Anterior cingulate cortex (tissue), 58 donors: ENCODE measurements at regions not wholly inside any gene's neighbourhood (a gene's known extent, or its start where the extent isn't known, plus 50 kb on each side); places are given as distances from the start of the nearest gene placed in this dataset.

Experiments
- DNase-seq, 58 donors: peaks; one replicate each; lab custom pipeline; 2025; lab: John Stamatoyannopoulos, UW

- DNase-seq, result no peak
These were observed 101.5 kb upstream of the GPC1 start for GRCh38 chr2:240333985-240334384.

DNA sequence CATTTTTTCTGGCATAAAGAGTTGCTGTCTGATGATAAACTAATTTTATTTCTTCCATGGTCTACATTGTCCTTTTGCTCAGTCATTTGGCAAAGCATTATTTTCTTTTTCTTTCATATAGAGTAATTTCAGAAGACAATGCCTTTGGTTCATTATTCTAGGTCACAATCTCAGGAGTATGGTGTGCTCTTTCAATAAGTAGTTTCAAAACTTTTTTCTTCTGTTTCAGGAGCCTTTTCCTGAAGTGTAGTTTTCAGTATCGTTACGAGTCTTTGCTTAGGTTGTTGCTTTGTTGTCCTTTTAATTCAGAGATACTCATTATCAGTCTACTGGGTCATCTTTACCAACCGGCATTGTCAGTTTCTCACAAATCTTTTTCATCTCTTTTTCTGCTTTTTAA, 100.4 kb upstream of the GPC1 start:
- no peak for DNase-seq

DNA sequence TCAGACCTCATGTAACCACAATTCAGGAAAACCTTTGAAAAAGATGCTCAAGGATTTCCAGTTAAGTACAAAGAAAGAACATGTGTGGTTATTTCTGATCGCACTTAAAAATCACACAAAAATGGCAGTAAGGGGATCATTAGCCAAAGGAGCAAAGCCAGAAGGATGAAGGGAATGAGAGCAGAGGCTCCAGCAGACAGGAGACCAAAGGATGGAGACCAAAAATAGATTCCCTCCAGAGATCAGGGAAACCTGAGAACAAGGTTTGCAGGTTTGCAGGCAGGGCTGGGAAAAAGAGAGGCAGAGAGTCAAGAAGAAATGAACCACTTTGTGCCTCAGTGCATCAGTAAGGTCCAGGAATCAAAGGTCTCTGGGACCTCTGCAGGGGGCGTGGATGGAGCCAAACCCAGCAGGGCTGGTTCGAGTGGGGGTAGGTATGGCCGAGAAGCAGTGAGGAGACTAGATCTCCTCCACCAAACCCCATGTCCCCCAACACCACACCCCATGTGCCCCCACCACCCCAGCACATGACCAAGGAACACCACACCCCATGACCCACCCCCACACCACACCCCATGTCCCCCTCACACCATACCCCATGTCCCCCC, 98.5 kb upstream of the GPC1 start:
- DNase-seq, result no peak

DNA sequence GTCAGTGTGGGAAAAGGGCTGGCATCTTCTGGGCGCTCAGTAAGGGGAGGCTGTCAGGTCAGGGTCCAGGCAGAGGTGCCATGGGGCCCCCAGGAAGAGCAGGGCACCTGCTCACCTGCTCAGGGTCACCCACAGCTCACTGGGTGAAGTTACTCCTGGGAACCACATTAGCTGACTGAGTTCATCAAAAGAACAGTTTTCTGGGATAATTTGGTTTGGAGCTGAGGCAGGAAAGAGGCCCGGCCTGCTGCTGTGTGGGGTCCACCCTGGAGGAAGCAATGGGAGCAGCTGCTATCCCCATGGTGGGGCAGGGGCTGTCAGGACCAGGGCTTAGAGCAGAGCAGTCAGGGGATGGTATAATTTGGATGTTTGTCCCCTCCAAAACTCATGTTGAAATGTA, 97.2 kb upstream of the GPC1 start:
- DNase-seq, result no peak

DNA sequence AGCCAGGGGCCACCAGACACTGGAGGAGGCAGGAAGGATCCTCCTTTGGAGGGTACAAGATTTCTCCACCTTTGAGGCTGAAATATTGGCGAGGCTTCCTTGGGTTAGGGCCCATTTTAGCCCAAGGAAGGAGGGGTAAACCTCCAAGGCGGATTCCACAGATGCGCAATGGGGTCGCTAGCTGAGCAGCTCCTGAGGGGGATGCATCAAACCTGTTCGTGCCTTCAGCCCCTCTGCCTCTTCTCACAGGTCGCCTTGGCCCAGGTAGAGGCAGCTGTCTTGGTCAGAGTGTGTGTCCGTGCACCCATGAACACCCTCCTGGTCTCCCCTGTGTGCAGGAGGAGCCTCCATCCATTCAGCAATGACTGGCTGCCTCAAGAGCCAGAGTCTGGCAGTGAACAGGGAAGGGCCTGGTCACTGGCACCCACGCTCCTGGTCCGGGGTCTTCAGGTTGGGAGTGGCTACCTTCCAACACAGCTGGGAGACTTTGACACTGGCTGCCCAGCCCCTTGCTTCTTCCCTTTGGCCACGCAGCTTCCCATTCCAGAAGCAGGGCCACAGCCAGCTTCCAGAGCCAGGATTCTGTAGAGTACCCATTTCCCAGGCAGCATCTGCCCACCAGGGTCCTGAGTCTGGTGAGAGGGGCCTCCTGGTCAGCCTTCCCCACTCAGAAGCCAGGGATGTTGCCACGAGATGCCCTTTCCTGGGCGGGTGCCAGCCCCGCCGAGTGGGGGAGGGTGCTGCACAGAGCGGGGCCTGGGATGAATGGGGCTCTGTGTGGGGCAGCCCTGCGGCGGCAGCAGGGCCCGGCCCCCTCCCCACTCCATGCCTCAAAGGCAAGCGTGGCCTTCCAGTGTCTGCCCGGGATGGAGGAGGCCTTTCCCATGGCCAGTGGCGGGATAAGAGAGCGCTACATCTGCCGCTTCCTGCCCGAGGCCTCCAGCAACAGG, 95.8 kb upstream of the GPC1 start:
- peak in 51 of 58 donors; percentile 23 to 90 (median 69) for DNase-seq

DNA sequence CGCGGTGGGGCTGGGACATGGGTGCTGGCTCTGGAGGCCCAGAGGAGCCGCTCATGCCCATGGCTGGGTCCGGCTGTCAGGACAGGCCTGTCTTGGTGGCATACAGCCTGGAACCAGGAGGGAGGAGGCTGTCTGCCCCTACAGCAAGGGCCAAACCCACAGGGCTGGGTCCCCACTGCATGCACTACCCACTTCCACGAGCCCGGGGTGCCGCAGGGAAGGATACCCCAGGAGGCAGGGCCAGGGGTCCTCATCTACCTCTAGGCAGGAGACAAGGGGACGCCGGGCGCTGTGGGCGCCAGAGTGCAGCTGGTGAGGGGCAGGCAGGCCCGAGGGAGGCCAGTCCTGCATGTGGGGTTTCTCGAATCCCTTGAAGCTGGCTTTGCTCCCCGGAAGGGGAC, 95.1 kb upstream of the GPC1 start:
- DNase-seq, result no peak

- no peak for DNase-seq
These were observed 94.4 kb upstream of the GPC1 start for GRCh38 chr2:240341064-240341463.

GRCh38 chr2:240343548-240343947, 91.9 kb upstream of the GPC1 start:
- DNase-seq, result no peak

GRCh38 chr2:240344904-240345303, 90.6 kb upstream of the GPC1 start:
- no peak for DNase-seq

GRCh38 chr2:240346015-240346752, 89.3 kb upstream of the GPC1 start:
- no peak for DNase-seq

- no peak for DNase-seq
These were observed 88.6 kb upstream of the GPC1 start for GRCh38 chr2:240346753-240347372.

- DNase-seq, result no peak
These were observed 88.0 kb upstream of the GPC1 start for GRCh38 chr2:240347373-240347940.

GRCh38 chr2:240347949-240348500, 87.4 kb upstream of the GPC1 start:
- no peak for DNase-seq

- no peak for DNase-seq
These were observed 86.9 kb upstream of the GPC1 start for GRCh38 chr2:240348522-240348921.

- DNase-seq, result no peak
These were observed 86.1 kb upstream of the GPC1 start for GRCh38 chr2:240349133-240350005.

DNA sequence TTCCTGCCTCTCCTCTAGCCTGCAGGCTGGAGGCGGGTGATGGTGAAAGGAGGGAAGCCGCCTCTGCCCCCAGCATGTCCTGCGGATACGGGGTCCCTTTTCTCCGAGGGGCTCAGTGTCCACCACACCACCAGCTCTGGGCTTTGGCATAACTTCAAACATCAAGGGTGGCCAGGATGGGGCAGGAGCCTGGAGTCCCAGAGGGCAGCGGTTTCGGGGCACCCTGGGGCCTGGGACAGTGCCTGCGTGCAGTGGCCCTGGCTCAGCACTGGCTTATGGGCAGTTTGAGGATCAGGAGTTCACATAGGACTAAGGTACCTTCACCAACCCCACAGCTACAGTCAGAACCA, 85.5 kb upstream of the GPC1 start:
- DNase-seq, result no peak

- no peak for DNase-seq
These were observed 84.8 kb upstream of the GPC1 start for GRCh38 chr2:240350696-240351087.

- no peak for DNase-seq
These were observed 84.2 kb upstream of the GPC1 start for GRCh38 chr2:240351088-240351741.
